H1 (cell line): ENCODE measurements at regions not wholly inside any gene's neighbourhood (a gene's known extent, or its start where the extent isn't known, plus 50 kb on each side); places are given as distances from the start of the nearest gene placed in this dataset.

Experiments used
- ASH2L ChIP-seq: fragments of 200-600, 300-600 bp; sonication (generic); IDR thresholded peaks from one replicate; pipeline ENCODE4 v1.7.1; 2017; ENCODE audit warnings: low read length
- ATF2 ChIP-seq: IDR thresholded peaks from 2 replicates; pipeline ENCODE4 v1.6.1; 2012; ENCODE audit warnings: low read length, inconsistent platforms
- BRCA1 ChIP-seq: IDR thresholded peaks from 2 replicates; pipeline ENCODE4 v1.6.1; 2012; ENCODE audit warnings: low read depth, low read length, improper control_type of control experiment
- FOSL1 ChIP-seq: IDR thresholded peaks from 2 replicates; pipeline ENCODE4 v1.6.1; 2011; ENCODE audit warnings: mild to moderate bottlenecking, low read depth, low read length, moderate library complexity; ENCODE audit not compliant: insufficient read depth
- MAFK ChIP-seq: IDR thresholded peaks from 2 replicates; pipeline ENCODE4 v1.6.1; 2012; ENCODE audit warnings: low read depth, mild to moderate bottlenecking, improper control_type of control experiment, low read length
- SIN3A ChIP-seq, 2 experiments: IDR thresholded peaks in 1 of 2; conservative IDR thresholded peaks in 1 of 2; 2 replicates each; pipeline ENCODE4 v1.6.1; 2011 to 2012; ENCODE audit warnings: low read length in 2 of 2, improper control_type of control experiment in 1 of 2, low read depth in 1 of 2, mild to moderate bottlenecking in 1 of 2
- TAF7 ChIP-seq: optimal IDR thresholded peaks from 2 replicates; pipeline ENCODE3; 2011; ENCODE audit warnings: low read depth, mild to moderate bottlenecking, inconsistent platforms, low read length, moderate library complexity, borderline replicate concordance
- YY1 ChIP-seq: IDR thresholded peaks from 2 replicates; pipeline ENCODE4 v1.6.1; 2011; ENCODE audit warnings: low read depth, mild to moderate bottlenecking, low read length

- peak in 1 of 2 experiments; percentile 58; a peak in 1 of 4 replicates for TF ChIP-seq SIN3A (conservative IDR thresholded peaks at IDR 0.05 in 1 of 2, IDR thresholded peaks at IDR 0.05 in 1 of 2; ENCODE audit: low read depth in 1 of 2, low read length in 2 of 2)
- TF ChIP-seq ATF2, result no peak
- TF ChIP-seq TAF7, result no peak
- TF ChIP-seq ASH2L, result no peak
- TF ChIP-seq YY1, result no peak
- peak; percentile 75; the same call in 1 of the 2 replicates for TF ChIP-seq MAFK
- no peak for TF ChIP-seq FOSL1
- TF ChIP-seq BRCA1, result no peak
Measured at GRCh38 chr14:76926521-76927251, 100.5 kb downstream of the LRRC74A start (continued).
